Right kidney (tissue), 1 donor: ENCODE measurements at regions not wholly inside any gene's neighbourhood (a gene's known extent, or its start where the extent isn't known, plus 50 kb on each side); places are given as distances from the start of the nearest gene placed in this dataset.

Experiments
- DNase-seq: peaks from one replicate; pipeline ENCODE4 v3.0.0-alpha.2; 2016

- DNase-seq = no peak
Observed at GRCh38 chr10:43712821-43713584, 64.3 kb upstream of the ZNF32 start.

GRCh38 chr10:43710772-43711471, 62.2 kb upstream of the ZNF32 start:
- DNase-seq = no peak

- no peak for DNase-seq
Observed at GRCh38 chr10:43708262-43708661, 59.6 kb upstream of the ZNF32 start.

GRCh38 chr10:43707770-43708169, 59.1 kb upstream of the ZNF32 start:
- no peak for DNase-seq

- no peak for DNase-seq
Observed at GRCh38 chr10:43706166-43706565, 57.5 kb upstream of the ZNF32 start.

GRCh38 chr10:43703286-43703685, 54.6 kb upstream of the ZNF32 start:
- DNase-seq = no peak

- no peak for DNase-seq
Observed at GRCh38 chr10:43702936-43703281, 54.2 kb upstream of the ZNF32 start.

- no peak for DNase-seq
Observed at GRCh38 chr10:43702213-43702935, 53.7 kb upstream of the ZNF32 start.

GRCh38 chr10:43701295-43701694, 52.6 kb upstream of the ZNF32 start:
- DNase-seq = no peak

GRCh38 chr10:43700306-43700705, 51.6 kb upstream of the ZNF32 start:
- no peak for DNase-seq

GRCh38 chr10:43699516-43699915, 50.8 kb upstream of the ZNF32 start:
- DNase-seq = no peak
